ENCODE measurements at regions not wholly inside any gene's neighbourhood (a gene's known extent, or its start where the extent isn't known, plus 50 kb on each side); places are given as distances from the start of the nearest gene placed in this dataset.

GRCh38 chr4:127445471-127445870, 187.3 kb upstream of the INTU start:
- DNase-seq: no peak
- H3K27me3 ChIP-seq: no peaks in the 10 kb centered on the region
- no peaks in the 10 kb centered on the region for H3K36me3 ChIP-seq (replicated peaks in 1 of 2)
- H3K4me3 ChIP-seq: no peak overlapping the region
- intact Hi-C loops (cut with DNase I): no loop called here
- H3K4me1 ChIP-seq (replicated peaks in 1 of 2): no peaks in the 10 kb centered on the region
- WGBS, 4 donors: 51 to 60% (median 51%) methylated on average over 3 of the region's 3 CpGs
- TF ChIP-seq CTCF (IDR thresholded peaks at IDR 0.05) (no peak), POLR2A (IDR thresholded peaks at IDR 0.05) (no peak)
- no peaks in the 10 kb centered on the region for H3K9me3 ChIP-seq (replicated peaks in 1 of 3)
- H3K27ac ChIP-seq: no peak overlapping the region

- H3K9me3 ChIP-seq (replicated peaks in 1 of 3): no peaks in the 10 kb centered on the region
- no peaks in the 10 kb centered on the region for H3K27me3 ChIP-seq
- TF ChIP-seq CTCF (IDR thresholded peaks at IDR 0.05): no peak
- H3K36me3 ChIP-seq (replicated peaks in 1 of 2): no peaks in the 10 kb centered on the region
- H3K27ac ChIP-seq: no peak overlapping the region
- no peak for DNase-seq
- 59 to 67% (median 63%) methylated on average over 4 of the region's 4 CpGs for WGBS, 4 donors
- intact Hi-C loops (cut with DNase I): no loop called here
- no peaks in the 10 kb centered on the region for H3K4me1 ChIP-seq (replicated peaks in 1 of 2)
- H3K4me3 ChIP-seq: no peak overlapping the region
These were observed 186.3 kb upstream of the INTU start for GRCh38 chr4:127446427-127446885.

- Histone ChIP-seq H3K9me3 (replicated peaks in 1 of 3) (no peaks in the 10 kb centered on the region), H3K36me3 (replicated peaks in 1 of 2) (no peaks in the 10 kb centered on the region), H3K4me3 (no peak overlapping the region), H3K27me3 (no peaks in the 10 kb centered on the region), H3K27ac (no peak overlapping the region), H3K4me1 (replicated peaks in 1 of 2) (no peaks in the 10 kb centered on the region)
- intact Hi-C loops (cut with DNase I): no loop called here
- DNase-seq: no peak
- no peak for TF ChIP-seq POLR2A (IDR thresholded peaks at IDR 0.05)
- no peak for TF ChIP-seq CTCF (IDR thresholded peaks at IDR 0.05)
- whole genome bisulfite sequencing, 4 donors: 55 to 79% (median 63%) methylated on average over 1 of the region's 1 CpG
These were observed 183.8 kb upstream of the INTU start for GRCh38 chr4:127448986-127449385.

- Histone ChIP-seq H3K27me3 (no peaks in the 10 kb centered on the region), H3K4me1 (replicated peaks in 1 of 2) (no peaks in the 10 kb centered on the region), H3K9me3 (replicated peaks in 1 of 3) (no peaks in the 10 kb centered on the region), H3K4me3 (no peak overlapping the region), H3K27ac (no peak overlapping the region), H3K36me3 (replicated peaks in 1 of 2) (no peaks in the 10 kb centered on the region)
- DNase-seq: no peak
- TF ChIP-seq POLR2A (IDR thresholded peaks at IDR 0.05) (no peak), CTCF (IDR thresholded peaks at IDR 0.05) (no peak)
- intact Hi-C loops (cut with DNase I): no loop called here
These were observed 183.3 kb upstream of the INTU start for GRCh38 chr4:127449449-127449848.
